IPS DF 4.7 (cell line): ENCODE measurements at regions not wholly inside any gene's neighbourhood (a gene's known extent, or its start where the extent isn't known, plus 50 kb on each side); places are given as distances from the start of the nearest gene placed in this dataset.

ENCODE experiments used
- DNase-seq: peaks from one replicate; pipeline ENCODE4 v3.0.0-alpha.2; 2013; ENCODE audit warnings: low spot score; ENCODE audit errors: extremely low read depth

- no peak for DNase-seq
Measured at GRCh38 chr6:133631421-133631820, 257.5 kb upstream of the TCF21 start.

GRCh38 chr6:133632206-133632605, 256.7 kb upstream of the TCF21 start:
- no peak for DNase-seq

- no peak for DNase-seq
Measured at GRCh38 chr6:133632906-133633305, 256.0 kb upstream of the TCF21 start.

GRCh38 chr6:133634474-133634873, 254.4 kb upstream of the TCF21 start:
- DNase-seq = no peak

GRCh38 chr6:133635447-133635846, 253.5 kb upstream of the TCF21 start:
- no peak for DNase-seq

- DNase-seq = no peak
Measured at GRCh38 chr6:133637436-133637835, 251.5 kb upstream of the TCF21 start.

- no peak for DNase-seq
Measured at GRCh38 chr6:133637874-133638273, 251.0 kb upstream of the TCF21 start.

- DNase-seq = no peak
Measured at GRCh38 chr6:133641104-133641503, 247.8 kb upstream of the TCF21 start.

GRCh38 chr6:133644548-133644891, 244.4 kb upstream of the TCF21 start:
- no peak for DNase-seq

GRCh38 chr6:133644892-133645619, 243.9 kb upstream of the TCF21 start:
- no peak for DNase-seq

GRCh38 chr6:133645966-133646740, 242.8 kb upstream of the TCF21 start:
- no peak for DNase-seq

GRCh38 chr6:133648581-133648980, 240.3 kb upstream of the TCF21 start:
- DNase-seq = no peak

- no peak for DNase-seq
Measured at GRCh38 chr6:133671376-133671775, 217.5 kb upstream of the TCF21 start.

- no peak for DNase-seq
Measured at GRCh38 chr6:133673056-133673455, 215.9 kb upstream of the TCF21 start.

GRCh38 chr6:133674661-133675060, 214.3 kb upstream of the TCF21 start:
- DNase-seq = no peak

GRCh38 chr6:133680994-133681393, 207.9 kb upstream of the TCF21 start:
- DNase-seq = no peak

GRCh38 chr6:133681891-133682290, 207.0 kb upstream of the TCF21 start:
- DNase-seq = peak; percentile 66

GRCh38 chr6:133682506-133683307, 206.2 kb upstream of the TCF21 start:
- DNase-seq = no peak

GRCh38 chr6:133683308-133683580, 205.7 kb upstream of the TCF21 start:
- DNase-seq = no peak

- DNase-seq = no peak
Measured at GRCh38 chr6:133683606-133684005, 205.3 kb upstream of the TCF21 start.

GRCh38 chr6:133688705-133689492, 200.0 kb upstream of the TCF21 start:
- no peak for DNase-seq

- no peak for DNase-seq
Measured at GRCh38 chr6:133689863-133690262, 199.1 kb upstream of the TCF21 start.
